Right lobe of liver (tissue), 6 donors: ENCODE measurements at regions not wholly inside any gene's neighbourhood (a gene's known extent, or its start where the extent isn't known, plus 50 kb on each side); places are given as distances from the start of the nearest gene placed in this dataset.
A peak's percentile ranks its signal among the peaks of the same experiment; 100 is the strongest.

ENCODE experiments used
- ATAC-seq, 4 donors: fragments of 200-7000 bp; cut with Tn5 transposase; one replicate each; pipeline ENCODE4 v1.9.1; 2020; ENCODE audit warnings: mild to moderate bottlenecking in 4 of 4, moderate library complexity in 4 of 4
- DNase-seq, 3 donors: peaks; one replicate each; pipeline ENCODE4 v3.0.0-alpha.2; 2020
- H3K27ac ChIP-seq, 3 donors: fragments of 200-600 bp; one replicate each; pipeline ENCODE4 v1.8.0; 2022
- H3K27me3 ChIP-seq, 2 donors: fragments of 200-600 bp; one replicate each; pipeline ENCODE4 v1.8.0; 2022
- H3K36me3 ChIP-seq, 4 donors: fragments of 200-600 bp; sonication (generic) in 1 of 4; one replicate each; pipeline versions ENCODE4 v1.5.1 to v1.8.0; 2017 to 2022; ENCODE audit warnings: control low read depth in 1 of 4
- H3K4me1 ChIP-seq, 4 donors: fragments of 200-600 bp; sonication (generic) in 1 of 4; one replicate each; pipeline versions ENCODE4 v1.5.1 to v1.8.0; 2017 to 2022; ENCODE audit warnings: control low read depth in 1 of 4
- H3K4me3 ChIP-seq, 3 donors: fragments of 200-600 bp; one replicate each; pipeline ENCODE4 v1.8.0; 2022
- H3K9me3 ChIP-seq, 4 donors: fragments of 200-600 bp; sonication (generic) in 1 of 4; one replicate each; pipeline versions ENCODE4 v1.5.1 to v1.8.0; 2017 to 2022; ENCODE audit warnings: control low read depth in 1 of 4
- CTCF ChIP-seq, 4 donors: fragments of 200-600 bp in 3 of 4; fragments of 450-650 bp in 1 of 4; IDR thresholded peaks; one replicate each; pipeline versions ENCODE4 v1.5.1 to v1.8.0; 2016 to 2022; ENCODE audit warnings: antibody characterized with exemption in 4 of 4, mild to moderate bottlenecking in 2 of 4
- POLR2A ChIP-seq: fragments of 450-650 bp; IDR thresholded peaks from one replicate; pipeline ENCODE4 v1.6.1; 2017; ENCODE audit warnings: antibody characterized with exemption, mild to moderate bottlenecking
- WGBS: methylation state at CpG from one replicate; pipeline ENCODE4 v1.1.6; 2018; ENCODE audit warnings: low coverage, low lambda C conversion rate; ENCODE audit not compliant: insufficient coverage; ENCODE audit errors: missing lambda C conversion rate; 5-methylcytosine and 5-hydroxymethylcytosine counted together
- intact Hi-C, 2 donors: fragments of 100-400 bp; cut with DNase I; formaldehyde crosslinking; loops; one replicate each; pipeline versions ENCODE4 v1.11.2 to v1.14.1; 2022
- donor health status: DM: no; HTN: yes; CAD: no.
- donor health status: DM: no; HTN: no; CAD: no.
- donor health status: DM: no; HTN: no; CAD: no.
- donor health status: DM: no; HTN: yes; CAD: no.
- donor health status: DM: no; HTN: yes; CAD: no.

- H3K36me3 ChIP-seq: no peaks in the 10 kb centered on the region
- H3K4me3 ChIP-seq: no peak overlapping the region
- no peaks in the 10 kb centered on the region for H3K9me3 ChIP-seq
- no peak for DNase-seq
- 0% methylated on average over 1 of the region's 1 CpG for WGBS
- intact Hi-C loops: no loop called here
- no peaks in the 10 kb centered on the region for H3K27me3 ChIP-seq
- peaks cover 0 to 23% (median 4%) of the 10 kb centered on the region in 4 donors for H3K4me1 ChIP-seq
- ATAC-seq: peak; percentile 68 to 78 (median 72)
- no peak for TF ChIP-seq POLR2A
- peak overlapping the region in 1 of 3 donors; percentile 59 for H3K27ac ChIP-seq
These were observed 100.1 kb downstream of the DYRK2 start for GRCh38 chr12:67748743-67749040.

- DNase-seq (no peak), ATAC-seq (no peak)
- WGBS: 100% methylated on average over 1 of the region's 3 CpGs
These were observed 102.1 kb downstream of the DYRK2 start for GRCh38 chr12:67750513-67751183.

GRCh38 chr12:67751381-67751928 is 102.9 kb downstream of the DYRK2 start:
- peaks cover 0 to 33% (median 8%) of the 10 kb centered on the region in 4 donors for H3K4me1 ChIP-seq
- DNase-seq (no peak), ATAC-seq (no peak)
- H3K27me3 ChIP-seq: no peaks in the 10 kb centered on the region
- intact Hi-C loops: no loop called here
- 73% methylated on average over 6 of the region's 6 CpGs for WGBS
- no peaks in the 10 kb centered on the region for H3K36me3 ChIP-seq
- no peak overlapping the region for H3K4me3 ChIP-seq
- H3K9me3 ChIP-seq: no peaks in the 10 kb centered on the region
- TF ChIP-seq CTCF (IDR thresholded peaks at IDR 0.05): no peak
- TF ChIP-seq POLR2A: no peak
- H3K27ac ChIP-seq: no peak overlapping the region

More at GRCh38 chr12:67750513-67751183, 102.1 kb downstream of the DYRK2 start:
- Histone ChIP-seq H3K9me3 (no peaks in the 10 kb centered on the region), H3K4me3 (no peak overlapping the region), H3K36me3 (no peaks in the 10 kb centered on the region), H3K27ac (no peak overlapping the region), H3K4me1 (peaks cover 0 to 32% (median 8%) of the 10 kb centered on the region in 4 donors), H3K27me3 (no peaks in the 10 kb centered on the region)
- TF ChIP-seq POLR2A: no peak
- TF ChIP-seq CTCF (IDR thresholded peaks at IDR 0.05): no peak
- intact Hi-C loops: no loop called here

- DNase-seq (no peak), ATAC-seq (no peak)
- Histone ChIP-seq H3K4me1 (peaks cover 0 to 30% (median 7%) of the 10 kb centered on the region in 4 donors), H3K27ac (no peak overlapping the region), H3K4me3 (no peak overlapping the region), H3K36me3 (no peaks in the 10 kb centered on the region), H3K9me3 (no peaks in the 10 kb centered on the region), H3K27me3 (no peaks in the 10 kb centered on the region)
- WGBS: 80% methylated on average over 4 of the region's 4 CpGs
- TF ChIP-seq CTCF (IDR thresholded peaks at IDR 0.05) (no peak), POLR2A (no peak)
- intact Hi-C loops: no loop called here
These were observed 103.7 kb downstream of the DYRK2 start for GRCh38 chr12:67752226-67752732.

- H3K36me3 ChIP-seq: no peaks in the 10 kb centered on the region
- H3K27ac ChIP-seq: peak overlapping the region in 1 of 3 donors; percentile 6
- no peak for TF ChIP-seq POLR2A
- no peak for TF ChIP-seq CTCF (IDR thresholded peaks at IDR 0.05)
- H3K9me3 ChIP-seq: no peaks in the 10 kb centered on the region
- intact Hi-C loops: no loop called here
- 41% methylated on average over 9 of the region's 9 CpGs for WGBS
- peaks cover 0 to 9% (median 4%) of the 10 kb centered on the region in 4 donors for H3K4me1 ChIP-seq
- peak; percentile 37 to 78 (median 61) for DNase-seq
- H3K27me3 ChIP-seq: no peaks in the 10 kb centered on the region
- peak; percentile 98 to 99 (median 98) for ATAC-seq
- no peak overlapping the region for H3K4me3 ChIP-seq
These were observed 106.6 kb downstream of the DYRK2 start for GRCh38 chr12:67754933-67755697.
